ENCODE measurements at regions not wholly inside any gene's neighbourhood (a gene's known extent, or its start where the extent isn't known, plus 50 kb on each side); places are given as distances from the start of the nearest gene placed in this dataset.

DNA sequence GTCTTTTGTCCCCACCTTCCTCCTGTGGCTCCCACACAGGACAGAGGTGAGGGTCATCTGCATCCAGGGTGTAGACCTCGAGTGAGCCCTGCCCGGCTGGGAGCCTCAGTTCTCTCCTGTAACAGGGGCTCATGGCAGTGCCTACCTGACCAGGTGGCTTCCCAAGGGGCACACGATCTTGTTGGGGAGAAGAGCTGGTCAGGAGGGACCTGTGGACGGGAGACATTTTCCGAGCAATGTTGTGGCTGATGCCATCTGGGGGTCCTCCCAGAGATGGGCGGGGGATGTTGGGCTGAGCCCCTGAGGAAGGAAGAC lies 51.9 kb downstream of the CEBPB start:
- DNase-seq = no peak

GRCh38 chr20:50242863-50243609 lies 52.4 kb downstream of the CEBPB start:
- DNase-seq = no peak

DNA sequence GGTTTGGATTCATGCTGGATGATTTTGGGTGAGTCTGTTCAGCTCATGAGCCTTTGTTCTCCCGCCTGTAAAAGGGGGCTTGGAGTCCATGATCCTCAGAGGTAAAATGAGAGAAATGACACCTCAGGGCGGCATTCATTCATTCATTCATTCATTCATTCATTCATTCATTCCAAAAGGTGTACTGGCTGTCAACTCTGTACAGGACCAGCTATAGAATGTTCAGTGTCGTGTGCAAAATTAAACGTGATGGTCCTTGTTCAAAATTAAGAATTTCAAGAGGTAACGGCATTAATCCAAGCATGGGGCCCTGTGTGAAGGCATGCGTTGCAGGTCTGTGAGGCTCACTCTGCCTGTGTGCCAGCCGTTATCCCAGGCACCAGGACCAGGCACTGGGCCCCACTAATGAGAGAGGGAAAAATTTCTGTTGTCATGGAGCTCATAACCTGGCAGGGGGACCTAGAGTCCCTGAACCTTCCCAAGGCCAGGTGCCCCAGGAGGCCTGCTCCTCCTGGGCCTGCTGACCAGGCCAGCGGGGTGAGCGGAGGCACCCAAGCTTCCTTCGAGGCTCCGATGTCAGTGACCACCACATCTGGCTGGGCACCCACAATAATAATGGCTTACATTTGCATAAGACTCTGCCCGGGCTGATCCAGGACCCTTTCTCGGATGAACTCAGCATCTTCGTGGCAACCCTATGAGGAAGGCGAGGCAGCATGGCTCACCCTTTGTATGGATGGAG lies 53.2 kb downstream of the CEBPB start:
- no peak for DNase-seq

GRCh38 chr20:50244352-50245149 lies 53.9 kb downstream of the CEBPB start:
- no peak for DNase-seq

- DNase-seq = no peak
Measured at GRCh38 chr20:50245498-50246366, 55.1 kb downstream of the CEBPB start.

- DNase-seq = peak; percentile 80
Measured at GRCh38 chr20:50246367-50247195, 56.0 kb downstream of the CEBPB start.

DNA sequence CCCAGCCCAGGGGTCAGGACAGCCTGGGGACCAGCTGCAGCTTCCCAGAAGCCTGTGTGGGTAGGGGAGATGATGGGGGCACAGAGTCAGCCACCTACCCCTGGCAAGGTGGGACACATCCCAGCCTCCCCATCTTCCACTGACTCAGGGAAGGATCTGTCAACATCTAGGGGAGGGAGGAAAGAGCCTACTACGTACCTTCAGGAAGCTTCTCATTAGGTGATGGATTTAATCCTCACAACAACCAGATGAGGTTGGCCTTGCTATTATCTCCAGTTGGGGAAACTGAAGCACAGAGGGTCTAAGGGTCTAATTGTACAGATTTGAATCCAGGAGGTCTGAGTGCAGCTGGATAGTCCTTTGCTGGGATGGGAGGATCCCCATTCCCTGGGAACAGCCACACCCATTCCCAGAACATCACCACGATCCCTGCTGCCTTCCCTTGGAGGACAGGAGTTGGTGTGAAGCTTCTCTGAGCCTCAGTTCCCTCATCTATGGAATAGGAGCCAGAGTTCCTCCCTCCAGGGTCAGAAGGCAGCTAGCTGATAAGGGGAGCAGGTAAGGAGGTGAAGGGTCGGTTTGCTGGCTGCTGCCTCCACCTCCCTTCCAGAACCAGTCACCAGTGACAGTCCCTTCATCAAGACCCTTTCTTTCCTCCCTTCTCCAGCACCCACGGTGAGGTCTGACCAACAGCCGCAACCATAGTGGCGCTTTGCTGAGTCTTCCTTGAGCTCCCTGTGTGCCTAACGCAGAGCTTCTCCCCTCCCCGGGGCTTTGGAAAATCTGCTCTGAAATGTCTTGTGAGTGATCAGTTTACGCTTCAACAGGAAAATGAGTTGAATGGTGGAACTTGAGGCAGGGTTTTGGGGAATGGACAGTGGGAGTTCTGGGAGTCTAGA lies 56.8 kb downstream of the CEBPB start:
- no peak for DNase-seq

GRCh38 chr20:50248104-50248641 lies 57.5 kb downstream of the CEBPB start:
- DNase-seq = peak; percentile 87

DNA sequence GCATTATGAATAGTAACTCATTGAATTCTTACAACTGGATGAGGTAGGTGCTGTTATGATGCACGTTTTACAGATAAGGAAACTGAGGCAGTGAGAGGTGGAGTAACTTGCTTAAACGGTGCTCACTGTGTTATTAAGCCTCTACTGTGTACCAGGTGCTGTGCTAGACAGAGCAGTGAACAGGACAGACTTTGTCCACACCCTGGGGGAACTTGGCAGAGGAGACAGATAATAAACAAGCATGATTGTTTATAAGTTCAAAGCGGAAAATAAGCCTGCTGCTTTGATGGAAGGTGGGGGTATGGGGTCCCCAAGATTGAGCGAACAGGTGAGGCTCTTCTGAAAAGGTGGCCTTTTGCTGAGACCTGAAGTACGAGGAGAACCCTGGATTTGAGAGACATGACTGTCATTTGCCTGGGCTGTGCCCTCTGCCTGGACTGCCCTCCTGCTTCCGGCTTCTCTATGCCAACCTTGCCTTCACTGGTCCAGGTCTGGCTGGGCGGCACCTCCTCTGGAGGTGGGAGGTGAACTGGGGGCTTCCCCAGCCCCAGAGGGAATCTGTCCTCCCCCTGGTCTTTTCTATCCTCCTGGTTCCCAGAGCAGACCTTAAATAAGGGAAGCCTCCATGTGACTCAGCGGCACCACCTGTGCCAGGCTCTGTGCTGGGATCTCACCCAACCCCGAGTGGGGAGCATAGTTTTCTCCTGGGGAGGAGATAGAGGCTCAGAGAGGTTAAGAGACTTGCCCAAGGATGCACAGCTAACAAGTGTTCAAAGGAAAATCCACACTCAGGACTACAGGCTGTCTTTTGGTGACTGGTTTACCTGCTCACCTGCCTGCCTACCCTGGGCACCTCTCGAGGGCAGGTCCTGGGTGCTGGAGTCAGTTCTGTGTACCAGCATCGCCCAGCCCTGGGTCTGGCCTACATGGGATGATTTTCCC lies 59.1 kb downstream of the CEBPB start:
- no peak for DNase-seq

DNA sequence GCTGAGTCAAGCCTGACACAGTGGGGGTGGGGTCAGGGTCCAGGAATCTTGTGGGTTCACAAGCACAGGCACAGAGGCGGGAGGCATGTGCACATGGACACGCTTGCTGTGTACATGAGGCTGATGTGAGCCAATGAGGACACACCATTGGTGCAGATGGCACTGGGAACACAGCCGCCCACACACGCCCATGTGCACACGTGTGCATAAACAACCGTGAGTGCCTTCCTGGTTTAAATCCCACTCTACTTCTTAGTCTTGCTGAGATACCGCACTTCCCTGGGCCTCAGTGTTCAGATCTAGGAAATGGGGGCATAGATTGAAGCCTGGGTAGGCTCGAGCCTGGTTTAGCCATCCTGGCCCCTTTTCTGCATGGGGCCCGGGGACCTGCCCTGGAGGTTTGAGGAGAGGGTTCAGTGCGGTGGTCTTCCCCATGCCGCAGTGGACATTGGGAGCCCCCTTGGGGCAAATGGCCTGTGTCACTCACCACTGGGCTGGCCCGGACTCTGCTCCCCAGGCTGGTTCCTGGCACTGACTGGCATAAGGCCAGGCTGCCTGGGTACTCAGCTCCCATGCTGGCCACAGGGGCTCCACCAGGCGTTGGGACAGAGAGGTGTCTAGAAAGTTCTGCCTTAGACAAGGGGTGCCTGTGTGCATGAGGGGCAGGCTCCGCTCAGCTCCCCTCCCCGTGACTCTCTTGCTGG lies 60.2 kb downstream of the CEBPB start:
- DNase-seq = no peak

- no peak for DNase-seq
Measured at GRCh38 chr20:50251383-50251748, 60.7 kb downstream of the CEBPB start.

DNA sequence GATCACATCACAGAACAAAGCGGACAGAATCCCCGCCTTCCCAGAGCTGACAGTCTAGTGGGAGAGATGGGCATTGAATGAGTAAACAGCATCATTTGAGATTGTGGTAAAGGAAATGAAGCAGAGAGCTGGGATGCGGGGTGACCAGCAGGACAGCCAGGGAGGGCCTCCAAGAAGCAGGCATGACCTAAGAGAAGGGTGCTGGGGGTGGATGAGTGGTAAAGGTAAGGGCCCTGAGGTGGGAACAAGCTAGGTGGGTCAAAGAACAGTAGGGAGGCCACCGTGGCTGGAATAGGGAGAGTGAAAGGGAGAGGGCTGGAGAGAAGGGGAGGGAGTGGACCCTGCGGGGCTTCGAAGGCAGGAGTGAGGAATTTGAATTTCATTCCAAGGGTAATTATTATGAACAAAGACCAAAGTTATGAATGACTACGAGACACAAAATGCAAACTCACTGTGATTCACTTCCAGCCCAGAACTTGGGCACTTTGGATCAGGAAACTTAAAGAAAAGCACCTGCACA lies 61.4 kb downstream of the CEBPB start:
- no peak for DNase-seq

DNA sequence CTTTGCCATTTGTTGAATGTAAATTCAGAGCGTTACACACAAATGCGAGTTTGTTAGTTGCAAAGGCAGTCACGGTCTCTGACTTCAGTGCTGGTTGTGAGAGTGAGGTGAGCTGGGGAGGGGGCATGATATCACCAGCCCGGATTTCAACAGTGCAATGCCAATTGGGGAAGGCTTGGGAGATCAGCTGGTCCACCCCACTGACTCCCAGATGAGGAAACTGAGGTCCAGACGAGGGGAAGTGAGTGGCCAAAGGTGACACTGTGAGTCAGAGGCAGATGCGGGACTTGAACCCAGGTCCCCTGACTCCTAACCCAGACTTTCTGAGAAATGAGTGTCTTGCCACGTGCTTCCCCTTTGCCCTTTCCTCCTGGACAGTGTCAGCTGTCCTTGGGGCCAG lies 62.1 kb downstream of the CEBPB start:
- no peak for DNase-seq

- DNase-seq = no peak
Measured at GRCh38 chr20:50253101-50253500, 62.5 kb downstream of the CEBPB start.

- DNase-seq = no peak
Measured at GRCh38 chr20:50254466-50255079, 63.9 kb downstream of the CEBPB start.

- peak; percentile 98 for DNase-seq
Measured at GRCh38 chr20:50256577-50256976, 65.9 kb downstream of the CEBPB start.

DNA sequence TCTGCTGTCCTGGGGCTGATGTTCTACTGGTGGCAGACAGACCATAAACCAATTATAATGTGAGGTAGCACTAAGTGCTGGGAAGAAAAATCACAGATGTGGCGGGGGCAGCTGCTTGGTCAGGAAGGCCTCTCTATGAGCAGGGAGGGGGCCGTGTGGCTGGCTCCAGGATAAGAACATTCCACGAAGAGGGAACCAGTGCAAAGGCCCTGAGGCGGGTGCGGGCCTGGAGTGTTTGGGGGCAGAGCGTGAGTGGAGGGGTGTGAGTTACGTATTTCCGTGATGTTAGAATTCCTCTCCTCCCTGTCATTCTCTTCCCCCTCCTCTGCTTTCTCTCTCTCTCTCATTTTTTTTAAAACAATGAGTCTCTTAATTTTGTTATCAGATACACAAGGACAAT lies 67.2 kb downstream of the CEBPB start:
- no peak for DNase-seq

Data from islet precursor cell (in vitro differentiated cells).